A673 (cell line): ENCODE measurements at regions not wholly inside any gene's neighbourhood (a gene's known extent, or its start where the extent isn't known, plus 50 kb on each side); places are given as distances from the start of the nearest gene placed in this dataset.
A peak's percentile ranks its signal among the peaks of the same experiment; 100 is the strongest.

ENCODE experiments used
- BruUV-seq: library from RNA; stranded (reverse); fragments of 400-500 nt; replicated peaks from 2 replicates; lab custom pipeline; 2021; lab: Mats Ljungman, UMichigan
- CTCF ChIA-PET: fragments of 300-600 bp; sonication (Branson Sonifier 250); formaldehyde crosslinking; loops from one replicate; lab custom pipeline; 2022; ENCODE audit warnings: antibody characterized with exemption; lab: Charles Lee
- POLR2A ChIA-PET: fragments of 300-600 bp; sonication (Branson Sonifier 250); formaldehyde crosslinking; loops from one replicate; lab custom pipeline; 2022; ENCODE audit warnings: antibody characterized with exemption; ENCODE audit not compliant: low non-redundant PET; lab: Charles Lee
- DNase-seq: peaks from one replicate; pipeline ENCODE4 v3.0.0-alpha.2; 2015; ENCODE audit warnings: low spot score
- H3K27ac ChIP-seq: fragments of 200-600 bp; sonication (generic); 2 replicates; pipeline ENCODE4 v1.5.1; 2016; ENCODE audit warnings: mixed run types, low read depth, mild to moderate bottlenecking, mixed read lengths, antibody characterized with exemption, low read length; ENCODE audit not compliant: poor library complexity, severe bottlenecking
- H3K27me3 ChIP-seq: fragments of 200-600 bp; sonication (generic); replicated peaks from 2 replicates; pipeline ENCODE4 v1.6.1; 2017; ENCODE audit warnings: mixed run types, low read depth, mild to moderate bottlenecking, mixed read lengths, antibody characterized with exemption, low read length; ENCODE audit not compliant: insufficient read depth, poor library complexity
- H3K36me3 ChIP-seq: fragments of 200-600 bp; sonication (generic); 2 replicates; pipeline ENCODE4 v1.6.1; 2016; ENCODE audit warnings: mixed run types, mild to moderate bottlenecking, mixed read lengths, antibody characterized with exemption, low read length; ENCODE audit not compliant: insufficient read depth, poor library complexity, severe bottlenecking
- H3K4me1 ChIP-seq: fragments of 200-600 bp; sonication (generic); 2 replicates; pipeline ENCODE4 v1.6.1; 2017; ENCODE audit warnings: mixed run types, mild to moderate bottlenecking, mixed read lengths, antibody characterized with exemption, low read length; ENCODE audit not compliant: insufficient read depth, poor library complexity, severe bottlenecking
- H3K4me3 ChIP-seq: fragments of 200-600 bp; sonication (generic); 2 replicates; pipeline ENCODE4 v1.5.1; 2016; ENCODE audit warnings: low read depth, mixed run types, mild to moderate bottlenecking, mixed read lengths, low read length; ENCODE audit not compliant: poor library complexity, severe bottlenecking
- H3K9me3 ChIP-seq: fragments of 200-600 bp; sonication (generic); 2 replicates; pipeline ENCODE4 v1.6.1; 2016; ENCODE audit warnings: mixed run types, low read depth, mild to moderate bottlenecking, mixed read lengths, antibody characterized with exemption, low read length; ENCODE audit not compliant: poor library complexity, severe bottlenecking
- CTCF ChIP-seq: fragments of 300-800, 200-600 bp; sonication (generic); conservative IDR thresholded peaks from 2 replicates; pipeline ENCODE4 v1.5.1; 2017; ENCODE audit warnings: low read depth, mild to moderate bottlenecking, antibody characterized with exemption, low read length, moderate library complexity, mixed read lengths
- EZH2 ChIP-seq: fragments of 200-600 bp; sonication (generic); IDR thresholded peaks from 2 replicates; pipeline ENCODE4 v1.6.1; 2017; ENCODE audit warnings: borderline replicate concordance, low read depth, mild to moderate bottlenecking, mixed read lengths, antibody characterized with exemption, low read length; ENCODE audit not compliant: poor library complexity, severe bottlenecking
- intact Hi-C: fragments of 100-400 bp; cut with micrococcal nuclease; formaldehyde crosslinking; loops from one replicate; pipeline ENCODE4 v1.10.0; 2022; ENCODE audit not compliant: unreplicated experiment

DNA sequence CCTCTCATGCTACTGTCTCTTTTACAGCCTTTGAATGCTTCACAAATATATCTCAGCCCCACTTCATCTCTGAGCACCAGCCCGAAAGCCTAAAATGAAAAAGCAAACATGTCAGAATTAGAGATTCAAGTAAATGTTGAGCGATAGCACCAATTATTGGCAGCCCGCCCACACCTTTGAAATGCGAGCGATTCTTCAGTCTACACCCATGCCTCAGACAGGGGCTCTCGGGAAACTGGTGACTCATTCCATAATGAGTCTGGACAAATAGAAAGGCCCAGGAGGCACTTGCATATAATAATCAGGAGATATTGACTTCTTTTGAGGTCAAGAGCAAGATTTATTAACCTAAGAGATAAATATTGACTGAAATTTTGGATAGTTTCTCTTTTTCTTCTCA is 487.3 kb upstream of the PTBP2 start:
- no peaks in the 10 kb centered on the region for H3K27me3 ChIP-seq
- no TSS peak for BruUV-seq
- H3K27ac ChIP-seq = no peak overlapping the region
- TF ChIP-seq CTCF = no peak
- no peak for TF ChIP-seq EZH2
- DNase-seq = peak; percentile 80
- H3K9me3 ChIP-seq = no peaks in the 10 kb centered on the region
- peaks cover 8% of the 10 kb centered on the region for H3K4me1 ChIP-seq
- H3K36me3 ChIP-seq = no peaks in the 10 kb centered on the region
- POLR2A ChIA-PET = no interaction called here
- no peak overlapping the region for H3K4me3 ChIP-seq
- CTCF ChIA-PET = no interaction called here
- intact Hi-C loops = loop anchor here (10.0 kb wide), 4 partner anchors 291 to 1591 kb away; no protein-coding TSS in a partner anchor

DNA sequence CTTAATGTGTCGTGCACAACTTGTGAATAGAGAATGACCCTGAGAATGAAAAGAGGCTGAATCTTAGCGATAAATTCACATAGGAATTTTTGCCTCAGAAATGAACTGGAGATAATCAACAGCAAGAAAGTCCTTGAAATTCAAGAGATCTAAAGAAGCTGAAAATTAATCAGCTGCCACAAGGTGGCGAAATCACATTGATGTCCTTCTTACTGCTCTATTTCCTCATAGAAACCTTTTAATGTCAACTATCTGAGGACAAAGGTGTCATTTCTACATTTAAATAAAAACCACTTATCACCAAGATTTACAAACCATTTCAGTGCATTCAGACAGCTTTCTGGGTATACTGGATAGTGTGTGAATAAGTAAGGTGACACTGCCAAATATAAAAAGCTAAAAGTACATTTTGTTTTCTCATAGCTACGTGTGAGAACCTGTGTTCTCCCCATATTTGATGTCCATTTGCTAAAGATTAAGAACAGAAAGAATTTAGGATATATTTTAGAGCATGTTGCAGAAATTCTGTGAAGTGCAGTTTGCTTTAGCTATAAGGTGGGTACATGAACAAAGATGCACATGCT is 485.3 kb upstream of the PTBP2 start:
- BruUV-seq = no TSS peak
- TF ChIP-seq CTCF (peak; percentile 72), EZH2 (no peak)
- Histone ChIP-seq H3K36me3 (no peaks in the 10 kb centered on the region), H3K4me3 (no peak overlapping the region), H3K4me1 (peaks cover 8% of the 10 kb centered on the region), H3K9me3 (no peaks in the 10 kb centered on the region), H3K27ac (no peak overlapping the region), H3K27me3 (no peaks in the 10 kb centered on the region)
- ChIA-PET POLR2A (interaction anchor here (0.7 kb wide), 1 partner anchor 178 kb away, joined by 3 read pairs; no protein-coding TSS in a partner anchor), CTCF (interaction anchor here (0.6 to 1.7 kb wide), 4 partner anchors 26 to 814 kb away, joined by 3 to 8 read pairs (median 5); no protein-coding TSS in a partner anchor)
- peak; percentile 69 for DNase-seq
- intact Hi-C loops = loop anchor here (5.0 to 10.0 kb wide), 5 partner anchors 289 to 1816 kb away; no protein-coding TSS in a partner anchor

GRCh38 chr1:96238426-96238825 is 483.2 kb upstream of the PTBP2 start:
- H3K36me3 ChIP-seq = no peaks in the 10 kb centered on the region
- no peak overlapping the region for H3K27ac ChIP-seq
- no peaks in the 10 kb centered on the region for H3K9me3 ChIP-seq
- TF ChIP-seq EZH2 = no peak
- H3K4me1 ChIP-seq = peaks cover 8% of the 10 kb centered on the region
- H3K4me3 ChIP-seq = no peak overlapping the region
- no peak for DNase-seq
- ChIA-PET CTCF (no interaction called here), POLR2A (interaction anchor here (0.6 kb wide), 1 partner anchor 718 kb away, joined by 4 read pairs; no protein-coding TSS in a partner anchor)
- no TSS peak for BruUV-seq
- intact Hi-C loops = loop anchor here (5.0 to 10.0 kb wide), 5 partner anchors 286 to 1814 kb away; no protein-coding TSS in a partner anchor
- H3K27me3 ChIP-seq = no peaks in the 10 kb centered on the region

- no peaks in the 10 kb centered on the region for H3K27me3 ChIP-seq
- no peaks in the 10 kb centered on the region for H3K36me3 ChIP-seq
- ChIA-PET POLR2A (no interaction called here), CTCF (no interaction called here)
- H3K27ac ChIP-seq = no peak overlapping the region
- no peaks in the 10 kb centered on the region for H3K9me3 ChIP-seq
- DNase-seq = no peak
- TF ChIP-seq EZH2 (no peak), CTCF (no peak)
- no peaks in the 10 kb centered on the region for H3K4me1 ChIP-seq
- H3K4me3 ChIP-seq = no peak overlapping the region
- no TSS peak for BruUV-seq
- intact Hi-C loops = no loop called here
Measured at GRCh38 chr1:96240438-96240837, 481.1 kb upstream of the PTBP2 start.
